ENCODE measurements at regions not wholly inside any gene's neighbourhood (a gene's known extent, or its start where the extent isn't known, plus 50 kb on each side); places are given as distances from the start of the nearest gene placed in this dataset.

DNA sequence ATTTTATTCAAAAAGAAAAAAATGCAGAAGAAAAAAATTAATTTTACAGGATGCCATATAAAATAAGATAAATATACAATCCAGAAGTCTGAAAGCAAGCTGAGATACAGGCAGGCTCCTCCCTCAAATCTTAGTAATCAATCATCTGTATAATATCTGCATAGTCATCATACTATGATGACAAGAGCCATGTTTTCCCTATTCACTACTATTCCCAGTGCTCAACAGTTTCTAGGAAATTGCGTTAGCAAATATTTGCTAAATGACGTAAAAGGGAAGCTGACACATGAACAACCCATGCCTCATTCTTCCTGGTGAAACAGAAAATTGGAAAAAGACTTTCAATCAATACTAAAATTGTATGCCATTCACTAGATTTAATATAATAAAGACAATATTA, 793.2 kb downstream of the SUCLG1 start:
- TF ChIP-seq GATA2 (IDR thresholded peaks at IDR 0.05; ENCODE audit: low read depth, low read length) = no peak
- no peak for TF ChIP-seq GATA3 (IDR thresholded peaks at IDR 0.05; ENCODE audit: low read depth, low read length)

All from SH-SY5Y (cell line).